Keratinocyte (primary cell): ENCODE measurements at regions not wholly inside any gene's neighbourhood (a gene's known extent, or its start where the extent isn't known, plus 50 kb on each side); places are given as distances from the start of the nearest gene placed in this dataset.

ENCODE experiments used
- CTCF ChIP-seq, 3 experiments: IDR thresholded peaks in 1 of 3; conservative IDR thresholded peaks in 1 of 3; optimal IDR thresholded peaks in 1 of 3; 2 replicates in 2 of 3; 3 replicates in 1 of 3; pipeline versions ENCODE3 to v1.5.1; 2011; ENCODE audit warnings: low read length in 3 of 3, mild to moderate bottlenecking in 3 of 3, moderate library complexity in 2 of 3, control low read depth in 1 of 3, inconsistent platforms in 1 of 3; ENCODE audit not compliant: insufficient read depth in 2 of 3; ENCODE audit errors: extremely low read depth in 1 of 3
- EZH2 ChIP-seq: IDR thresholded peaks from one replicate; pipeline ENCODE4 v1.6.1; 2012; ENCODE audit warnings: inconsistent platforms, mild to moderate bottlenecking, low read length, moderate library complexity

- no peak for TF ChIP-seq CTCF (optimal IDR thresholded peaks at IDR 0.05 in 1 of 3, IDR thresholded peaks at IDR 0.05 in 1 of 3, conservative IDR thresholded peaks at IDR 0.05 in 1 of 3; ENCODE audit: extremely low read depth in 1 of 3, insufficient read depth in 2 of 3, low read length in 3 of 3)
- no peak for TF ChIP-seq EZH2
These were observed 104.4 kb downstream of the SEC23IP start for GRCh38 chr10:119996944-119997343.
